DLD1 (cell line): ENCODE measurements at regions not wholly inside any gene's neighbourhood (a gene's known extent, or its start where the extent isn't known, plus 50 kb on each side); places are given as distances from the start of the nearest gene placed in this dataset.

Experiments
- in situ Hi-C: cut with HindIII; loops from 2 replicates; pipeline ENCODE4 v1.10.0; 2017; ENCODE audit warnings: low sequenced_read_pairs

- in situ Hi-C loops, result no loop called here
Measured at GRCh38 chr2:40559175-40559574, 107.3 kb upstream of the SLC8A1 start.

GRCh38 chr2:40564184-40564583 lies 112.3 kb upstream of the SLC8A1 start:
- in situ Hi-C loops, result no loop called here

- in situ Hi-C loops, result no loop called here
Measured at GRCh38 chr2:40579247-40579646, 127.4 kb upstream of the SLC8A1 start.

- in situ Hi-C loops, result no loop called here
Measured at GRCh38 chr2:40584432-40584831, 132.5 kb upstream of the SLC8A1 start.

GRCh38 chr2:40591774-40592173 lies 139.9 kb upstream of the SLC8A1 start:
- in situ Hi-C loops, result no loop called here

- in situ Hi-C loops, result no loop called here
Measured at GRCh38 chr2:40592218-40592617, 140.3 kb upstream of the SLC8A1 start.

GRCh38 chr2:40606862-40607261 lies 155.0 kb upstream of the SLC8A1 start:
- in situ Hi-C loops, result no loop called here

- in situ Hi-C loops, result no loop called here
Measured at GRCh38 chr2:40611196-40611595, 159.3 kb upstream of the SLC8A1 start.

GRCh38 chr2:40625849-40626248 lies 174.0 kb upstream of the SLC8A1 start:
- in situ Hi-C loops, result no loop called here

GRCh38 chr2:40628556-40628955 lies 176.7 kb upstream of the SLC8A1 start:
- in situ Hi-C loops, result no loop called here

- in situ Hi-C loops, result no loop called here
Measured at GRCh38 chr2:40629768-40630434, 178.0 kb upstream of the SLC8A1 start.

GRCh38 chr2:40639320-40639719 lies 187.4 kb upstream of the SLC8A1 start:
- in situ Hi-C loops, result no loop called here

- in situ Hi-C loops, result no loop called here
Measured at GRCh38 chr2:40642237-40642636, 190.3 kb upstream of the SLC8A1 start.

- in situ Hi-C loops, result no loop called here
Measured at GRCh38 chr2:40642726-40643125, 190.8 kb upstream of the SLC8A1 start.

GRCh38 chr2:40646642-40647041 lies 194.8 kb upstream of the SLC8A1 start:
- in situ Hi-C loops, result no loop called here

- in situ Hi-C loops, result no loop called here
Measured at GRCh38 chr2:40652155-40652554, 200.3 kb upstream of the SLC8A1 start.

GRCh38 chr2:40653829-40654228 lies 201.9 kb upstream of the SLC8A1 start:
- in situ Hi-C loops, result no loop called here

- in situ Hi-C loops, result no loop called here
Measured at GRCh38 chr2:40654346-40654745, 202.5 kb upstream of the SLC8A1 start.

- in situ Hi-C loops, result no loop called here
Measured at GRCh38 chr2:40658941-40659340, 207.1 kb upstream of the SLC8A1 start.

GRCh38 chr2:40665493-40666232 lies 213.8 kb upstream of the SLC8A1 start:
- in situ Hi-C loops, result no loop called here

- in situ Hi-C loops, result no loop called here
Measured at GRCh38 chr2:40666398-40666797, 214.5 kb upstream of the SLC8A1 start.

GRCh38 chr2:40668425-40668824 lies 216.5 kb upstream of the SLC8A1 start:
- in situ Hi-C loops, result no loop called here
